ENCODE measurements at regions not wholly inside any gene's neighbourhood (a gene's known extent, or its start where the extent isn't known, plus 50 kb on each side); places are given as distances from the start of the nearest gene placed in this dataset.

DNA sequence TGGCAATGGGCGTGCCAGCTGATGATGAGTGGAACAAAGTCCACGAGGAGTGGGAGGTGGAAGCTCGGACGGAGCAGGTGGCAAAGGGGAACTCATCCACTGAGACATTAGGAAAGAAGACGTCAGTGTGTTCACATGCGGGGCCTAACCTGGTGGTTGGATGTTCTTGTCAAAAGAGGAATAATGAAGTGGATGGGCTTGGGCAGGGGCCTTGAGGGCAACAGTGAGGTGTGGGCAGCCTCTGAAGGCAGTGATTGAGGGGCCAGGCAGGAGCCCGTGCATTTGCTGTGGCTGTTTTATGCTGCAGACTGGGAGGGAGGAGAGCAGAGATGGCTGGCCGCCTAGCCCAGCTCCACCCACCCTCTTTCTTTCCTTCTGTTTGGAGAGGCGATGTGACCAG is 74.5 kb downstream of the LRRC30 start:
- TF ChIP-seq, protein P1, sequence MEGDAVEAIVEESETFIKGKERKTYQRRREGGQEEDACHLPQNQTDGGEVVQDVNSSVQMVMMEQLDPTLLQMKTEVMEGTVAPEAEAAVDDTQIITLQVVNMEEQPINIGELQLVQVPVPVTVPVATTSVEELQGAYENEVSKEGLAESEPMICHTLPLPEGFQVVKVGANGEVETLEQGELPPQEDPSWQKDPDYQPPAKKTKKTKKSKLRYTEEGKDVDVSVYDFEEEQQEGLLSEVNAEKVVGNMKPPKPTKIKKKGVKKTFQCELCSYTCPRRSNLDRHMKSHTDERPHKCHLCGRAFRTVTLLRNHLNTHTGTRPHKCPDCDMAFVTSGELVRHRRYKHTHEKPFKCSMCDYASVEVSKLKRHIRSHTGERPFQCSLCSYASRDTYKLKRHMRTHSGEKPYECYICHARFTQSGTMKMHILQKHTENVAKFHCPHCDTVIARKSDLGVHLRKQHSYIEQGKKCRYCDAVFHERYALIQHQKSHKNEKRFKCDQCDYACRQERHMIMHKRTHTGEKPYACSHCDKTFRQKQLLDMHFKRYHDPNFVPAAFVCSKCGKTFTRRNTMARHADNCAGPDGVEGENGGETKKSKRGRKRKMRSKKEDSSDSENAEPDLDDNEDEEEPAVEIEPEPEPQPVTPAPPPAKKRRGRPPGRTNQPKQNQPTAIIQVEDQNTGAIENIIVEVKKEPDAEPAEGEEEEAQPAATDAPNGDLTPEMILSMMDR (IDR thresholded peaks at IDR 0.05; ENCODE audit: poor library complexity): no peak
- TF ChIP-seq EZH2phosphoT487 (IDR thresholded peaks at IDR 0.05; ENCODE audit: low read depth, severe bottlenecking, unreplicated experiment): no peak
- no peak for TF ChIP-seq EZH2 (IDR thresholded peaks at IDR 0.05; ENCODE audit: borderline replicate concordance)

Measured in hepatocyte (in vitro differentiated cells).